ENCODE measurements at regions not wholly inside any gene's neighbourhood (a gene's known extent, or its start where the extent isn't known, plus 50 kb on each side); places are given as distances from the start of the nearest gene placed in this dataset.

GRCh38 chr18:30454920-30455319, 587.6 kb downstream of the DSC3 start:
- Histone ChIP-seq H3K27me3 (ENCODE audit: insufficient read depth, low read length) (no peaks in the 10 kb centered on the region), H3T11ph (ENCODE audit: low read length) (no peak overlapping the region), H2BK12ac (ENCODE audit: insufficient read length, low read depth, low read length) (no peak overlapping the region), H2BK120ac (ENCODE audit: low read depth, low read length, poor library complexity, severe bottlenecking) (no peak overlapping the region), H3K9me3 (ENCODE audit: control insufficient read depth, low read depth, low read length) (no peaks in the 10 kb centered on the region), H4K5ac (ENCODE audit: insufficient read length, low read depth, low read length) (no peak overlapping the region), H3K18ac (ENCODE audit: insufficient read length, low read depth, low read length) (no peak overlapping the region), H4K20me1 (ENCODE audit: control insufficient read depth, insufficient read depth, insufficient read length) (no peaks in the 10 kb centered on the region), H2BK15ac (ENCODE audit: low read depth, low read length) (no peak overlapping the region), H3K79me1 (ENCODE audit: insufficient read depth, low read depth, low read length, poor library complexity, severe bottlenecking) (no peaks in the 10 kb centered on the region), H3K23me2 (ENCODE audit: insufficient read length, low read depth, low read length, poor library complexity, severe bottlenecking) (no peaks in the 10 kb centered on the region), H4K91ac (ENCODE audit: insufficient read length, low read depth, low read length) (no peak overlapping the region), H4K8ac (replicated peaks; ENCODE audit: insufficient read length, low read depth, low read length) (no peak overlapping the region), H3K27ac (ENCODE audit: insufficient read length, low read depth, low read length) (no peak overlapping the region), H3K23ac (ENCODE audit: insufficient read length, low read depth, low read length) (no peak overlapping the region), H2AFZ (ENCODE audit: low read length) (no peak overlapping the region), H3K56ac (ENCODE audit: insufficient read length, low read depth, low read length) (no peak overlapping the region), H3K79me2 (ENCODE audit: insufficient read depth, low read length) (no peaks in the 10 kb centered on the region), H2AK5ac (ENCODE audit: insufficient read length, low read length) (no peak overlapping the region), H3K4me2 (ENCODE audit: insufficient read depth, insufficient read length, low read length) (no peak overlapping the region), H3K14ac (ENCODE audit: insufficient read depth, low read length) (no peak overlapping the region), H3K9ac (ENCODE audit: extremely low read depth, insufficient read length, low read length) (no peak overlapping the region), H3K4me1 (ENCODE audit: insufficient read depth, low read length) (no peaks in the 10 kb centered on the region), H2BK20ac (ENCODE audit: low read depth, low read length, poor library complexity, severe bottlenecking) (no peak overlapping the region), H3K4ac (ENCODE audit: low read depth, low read length) (no peak overlapping the region), H2BK5ac (ENCODE audit: insufficient read length, low read length) (no peak overlapping the region)
- TF ChIP-seq CTCF (conservative IDR thresholded peaks at IDR 0.05) = no peak
- H3K36me3 Mint-ChIP-seq (ENCODE audit: insufficient read depth in 1 of 3, low read depth in 3 of 3) = no peaks in the 10 kb centered on the region
- DNase-seq = no peak
- H3K27ac Mint-ChIP-seq = no peak overlapping the region
- WGBS (ENCODE audit: extremely low coverage, insufficient read length, low lambda C conversion rate) = no CpG with 5 or more reads among the region's 4 CpGs
- H3K9me3 Mint-ChIP-seq = no peaks in the 10 kb centered on the region
- no peaks in the 10 kb centered on the region for H3K4me1 Mint-ChIP-seq
- no peaks in the 10 kb centered on the region for H3K27me3 Mint-ChIP-seq (ENCODE audit: low read depth)
- H3K4me3 Mint-ChIP-seq = no peak overlapping the region
